Activated T-helper 2 cell treated with anti-CD3 and anti-CD28 coated beads, Interferon-gamma antibody, Interleukin-2, Interleukin-4, amounts not matched to agents 10 μg/mL and 5 μg/mL and 100 μg/mL, durations not matched to agents 14 hours and 24 hours and 36 hours (primary cell): ENCODE measurements at regions not wholly inside any gene's neighbourhood (a gene's known extent, or its start where the extent isn't known, plus 50 kb on each side); places are given as distances from the start of the nearest gene placed in this dataset.
"Not testable (repeated sequence)": the region's sequence is repeated elsewhere in the genome, so short reads cannot be mapped to it uniquely, and the experiment has no call there.

Experiments
- DNase-seq: peaks from one replicate; pipeline ENCODE4 v3.0.0; 2021; ENCODE audit warnings: low spot score
- H3K27ac Mint-ChIP-seq: one replicate; pipeline ENCODE4 v1.8.0; 2021; ENCODE audit warnings: mixed read lengths
- H3K27me3 Mint-ChIP-seq: one replicate; pipeline ENCODE4 v1.8.0; 2021; ENCODE audit warnings: low read depth, mixed read lengths
- H3K36me3 Mint-ChIP-seq: one replicate; pipeline ENCODE4 v1.8.0; 2021; ENCODE audit warnings: low read depth, mixed read lengths
- H3K4me1 Mint-ChIP-seq: one replicate; pipeline ENCODE4 v1.8.0; 2021; ENCODE audit warnings: low read depth, mixed read lengths
- H3K4me3 Mint-ChIP-seq: one replicate; pipeline ENCODE4 v1.8.0; 2021; ENCODE audit warnings: low read depth, mild to moderate bottlenecking, moderate library complexity, mixed read lengths
- H3K9me3 Mint-ChIP-seq: one replicate; pipeline ENCODE4 v1.8.0; 2021; ENCODE audit warnings: mixed read lengths
- intact Hi-C: fragments of 100-400 bp; cut with micrococcal nuclease; formaldehyde crosslinking; loops from one replicate; pipeline ENCODE4 v1.15.1; 2023

- Mint-ChIP-seq H3K9me3 (peaks cover 7% of the 10 kb centered on the region), H3K4me1 (no peaks in the 10 kb centered on the region), H3K36me3 (no peaks in the 10 kb centered on the region), H3K4me3 (no peak overlapping the region), H3K27me3 (no peaks in the 10 kb centered on the region), H3K27ac (no peak overlapping the region)
- intact Hi-C loops: no loop called here
- DNase-seq: no peak
Observed at GRCh38 chr2:39875914-39876267, 96.8 kb upstream of the THUMPD2 start.

GRCh38 chr2:39875182-39875913 is 96.3 kb upstream of the THUMPD2 start:
- Mint-ChIP-seq H3K36me3 (no peaks in the 10 kb centered on the region), H3K9me3 (peaks cover 3% of the 10 kb centered on the region), H3K27me3 (no peaks in the 10 kb centered on the region), H3K4me3 (no peak overlapping the region), H3K27ac (no peak overlapping the region), H3K4me1 (no peaks in the 10 kb centered on the region)
- DNase-seq: no peak
- intact Hi-C loops: no loop called here

- H3K4me1 Mint-ChIP-seq: no peaks in the 10 kb centered on the region
- no peaks in the 10 kb centered on the region for H3K27me3 Mint-ChIP-seq
- H3K27ac Mint-ChIP-seq: no peak overlapping the region
- no peak for DNase-seq
- no peak overlapping the region for H3K4me3 Mint-ChIP-seq
- H3K36me3 Mint-ChIP-seq: no peaks in the 10 kb centered on the region
- H3K9me3 Mint-ChIP-seq: peaks cover 3% of the 10 kb centered on the region
- intact Hi-C loops: no loop called here
Observed at GRCh38 chr2:39874236-39874635, 95.2 kb upstream of the THUMPD2 start.

- H3K9me3 Mint-ChIP-seq: no peaks in the 10 kb centered on the region
- no peaks in the 10 kb centered on the region for H3K36me3 Mint-ChIP-seq
- intact Hi-C loops: no loop called here
Observed at GRCh38 chr2:39873586-39873985, 94.5 kb upstream of the THUMPD2 start.

GRCh38 chr2:39872748-39873147 is 93.7 kb upstream of the THUMPD2 start:
- Mint-ChIP-seq H3K27ac (no peak overlapping the region), H3K4me1 (no peaks in the 10 kb centered on the region), H3K4me3 (no peak overlapping the region), H3K9me3 (no peaks in the 10 kb centered on the region), H3K36me3 (no peaks in the 10 kb centered on the region), H3K27me3 (no peaks in the 10 kb centered on the region)
- intact Hi-C loops: no loop called here
- no peak for DNase-seq

More at GRCh38 chr2:39873586-39873985, 94.5 kb upstream of the THUMPD2 start:
- no peak for DNase-seq
- Mint-ChIP-seq H3K27me3 (no peaks in the 10 kb centered on the region), H3K4me3 (no peak overlapping the region), H3K27ac (no peak overlapping the region), H3K4me1 (no peaks in the 10 kb centered on the region)

GRCh38 chr2:39871291-39871761 is 92.3 kb upstream of the THUMPD2 start:
- H3K27ac Mint-ChIP-seq: no peak overlapping the region
- H3K36me3 Mint-ChIP-seq: no peaks in the 10 kb centered on the region
- intact Hi-C loops: no loop called here
- H3K4me3 Mint-ChIP-seq: no peak overlapping the region
- no peaks in the 10 kb centered on the region for H3K9me3 Mint-ChIP-seq
- no peaks in the 10 kb centered on the region for H3K4me1 Mint-ChIP-seq
- no peak for DNase-seq
- no peaks in the 10 kb centered on the region for H3K27me3 Mint-ChIP-seq

- Mint-ChIP-seq H3K9me3 (no peaks in the 10 kb centered on the region), H3K36me3 (no peaks in the 10 kb centered on the region), H3K4me3 (no peak overlapping the region), H3K27me3 (no peaks in the 10 kb centered on the region), H3K27ac (no peak overlapping the region), H3K4me1 (no peaks in the 10 kb centered on the region)
- intact Hi-C loops: no loop called here
- DNase-seq: no peak
Observed at GRCh38 chr2:39870871-39871270, 91.8 kb upstream of the THUMPD2 start.

- Mint-ChIP-seq H3K9me3 (no peaks in the 10 kb centered on the region), H3K27ac (no peak overlapping the region), H3K4me1 (no peaks in the 10 kb centered on the region), H3K36me3 (no peaks in the 10 kb centered on the region), H3K4me3 (no peak overlapping the region), H3K27me3 (no peaks in the 10 kb centered on the region)
- intact Hi-C loops: no loop called here
- no peak for DNase-seq
Observed at GRCh38 chr2:39867268-39867667, 88.2 kb upstream of the THUMPD2 start.

- intact Hi-C loops: no loop called here
- no peaks in the 10 kb centered on the region for H3K36me3 Mint-ChIP-seq
- H3K27me3 Mint-ChIP-seq: no peaks in the 10 kb centered on the region
- no peaks in the 10 kb centered on the region for H3K4me1 Mint-ChIP-seq
- no peak overlapping the region for H3K4me3 Mint-ChIP-seq
- H3K9me3 Mint-ChIP-seq: no peaks in the 10 kb centered on the region
- no peak for DNase-seq
- H3K27ac Mint-ChIP-seq: no peak overlapping the region
Observed at GRCh38 chr2:39865751-39866150, 86.7 kb upstream of the THUMPD2 start.

- H3K27me3 Mint-ChIP-seq, H3K9me3 Mint-ChIP-seq, intact Hi-C loops, DNase-seq, H3K4me1 Mint-ChIP-seq, H3K36me3 Mint-ChIP-seq, H3K4me3 Mint-ChIP-seq, H3K27ac Mint-ChIP-seq: not testable (repeated sequence)
Observed at GRCh38 chr2:39863672-39864071, 84.6 kb upstream of the THUMPD2 start.

- no peak for DNase-seq
- Mint-ChIP-seq H3K9me3 (no peaks in the 10 kb centered on the region), H3K27ac (no peak overlapping the region), H3K36me3 (no peaks in the 10 kb centered on the region), H3K27me3 (peaks cover 8% of the 10 kb centered on the region), H3K4me3 (no peak overlapping the region), H3K4me1 (no peaks in the 10 kb centered on the region)
- intact Hi-C loops: no loop called here
Observed at GRCh38 chr2:39860538-39860937, 81.5 kb upstream of the THUMPD2 start.

- DNase-seq: no peak
- no peak overlapping the region for H3K4me3 Mint-ChIP-seq
- no peaks in the 10 kb centered on the region for H3K36me3 Mint-ChIP-seq
- no peak overlapping the region for H3K27ac Mint-ChIP-seq
- intact Hi-C loops: no loop called here
- no peaks in the 10 kb centered on the region for H3K4me1 Mint-ChIP-seq
- H3K9me3 Mint-ChIP-seq: no peaks in the 10 kb centered on the region
- H3K27me3 Mint-ChIP-seq: peaks cover 16% of the 10 kb centered on the region
Observed at GRCh38 chr2:39858677-39859076, 79.6 kb upstream of the THUMPD2 start.

- DNase-seq: no peak
- H3K27me3 Mint-ChIP-seq: peaks cover 20% of the 10 kb centered on the region
Observed at GRCh38 chr2:39855856-39856255, 76.8 kb upstream of the THUMPD2 start.

GRCh38 chr2:39854771-39855170 is 75.7 kb upstream of the THUMPD2 start:
- no peak for DNase-seq

More at GRCh38 chr2:39855856-39856255, 76.8 kb upstream of the THUMPD2 start:
- Mint-ChIP-seq H3K9me3 (no peaks in the 10 kb centered on the region), H3K27ac (no peak overlapping the region), H3K36me3 (no peaks in the 10 kb centered on the region), H3K4me3 (no peak overlapping the region), H3K4me1 (no peaks in the 10 kb centered on the region)
- intact Hi-C loops: no loop called here

More at GRCh38 chr2:39854771-39855170, 75.7 kb upstream of the THUMPD2 start:
- Mint-ChIP-seq H3K9me3 (no peaks in the 10 kb centered on the region), H3K27ac (no peak overlapping the region), H3K27me3 (peaks cover 21% of the 10 kb centered on the region), H3K36me3 (no peaks in the 10 kb centered on the region), H3K4me3 (no peak overlapping the region), H3K4me1 (no peaks in the 10 kb centered on the region)
- intact Hi-C loops: no loop called here
